ENCODE measurements at regions not wholly inside any gene's neighbourhood (a gene's known extent, or its start where the extent isn't known, plus 50 kb on each side); places are given as distances from the start of the nearest gene placed in this dataset.

DNA sequence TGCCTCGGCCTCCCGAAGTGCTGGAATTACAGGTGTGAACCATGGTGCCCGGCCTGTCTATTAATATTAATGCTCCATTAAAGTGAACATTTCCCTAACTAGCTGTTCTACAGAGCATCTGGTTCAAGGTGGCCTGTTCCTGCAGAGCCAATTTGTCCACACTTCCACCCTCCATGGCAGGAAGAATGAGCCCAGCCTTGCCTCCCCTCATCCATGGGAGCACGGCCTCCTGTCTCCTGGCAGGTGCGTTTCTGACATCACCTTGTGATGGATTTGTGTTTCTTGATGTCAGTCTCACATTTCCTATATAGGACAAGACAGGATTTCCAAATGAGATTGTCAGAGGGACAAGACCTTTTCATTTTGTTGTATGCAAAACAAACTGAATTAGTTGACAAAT is 105.7 kb upstream of the FRMD1 start:
- TF ChIP-seq, protein P1, sequence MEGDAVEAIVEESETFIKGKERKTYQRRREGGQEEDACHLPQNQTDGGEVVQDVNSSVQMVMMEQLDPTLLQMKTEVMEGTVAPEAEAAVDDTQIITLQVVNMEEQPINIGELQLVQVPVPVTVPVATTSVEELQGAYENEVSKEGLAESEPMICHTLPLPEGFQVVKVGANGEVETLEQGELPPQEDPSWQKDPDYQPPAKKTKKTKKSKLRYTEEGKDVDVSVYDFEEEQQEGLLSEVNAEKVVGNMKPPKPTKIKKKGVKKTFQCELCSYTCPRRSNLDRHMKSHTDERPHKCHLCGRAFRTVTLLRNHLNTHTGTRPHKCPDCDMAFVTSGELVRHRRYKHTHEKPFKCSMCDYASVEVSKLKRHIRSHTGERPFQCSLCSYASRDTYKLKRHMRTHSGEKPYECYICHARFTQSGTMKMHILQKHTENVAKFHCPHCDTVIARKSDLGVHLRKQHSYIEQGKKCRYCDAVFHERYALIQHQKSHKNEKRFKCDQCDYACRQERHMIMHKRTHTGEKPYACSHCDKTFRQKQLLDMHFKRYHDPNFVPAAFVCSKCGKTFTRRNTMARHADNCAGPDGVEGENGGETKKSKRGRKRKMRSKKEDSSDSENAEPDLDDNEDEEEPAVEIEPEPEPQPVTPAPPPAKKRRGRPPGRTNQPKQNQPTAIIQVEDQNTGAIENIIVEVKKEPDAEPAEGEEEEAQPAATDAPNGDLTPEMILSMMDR (IDR thresholded peaks at IDR 0.05): no peak
- TF ChIP-seq POLR2A (IDR thresholded peaks at IDR 0.05): no peak
